Posterior vena cava (tissue), 2 donors: ENCODE measurements at regions not wholly inside any gene's neighbourhood (a gene's known extent, or its start where the extent isn't known, plus 50 kb on each side); places are given as distances from the start of the nearest gene placed in this dataset.

Experiments
- DNase-seq: peaks from one replicate; pipeline ENCODE4 v3.0.0-alpha.2; 2020; ENCODE audit warnings: low spot score
- intact Hi-C, 2 donors: fragments of 100-400 bp; cut with DNase I; formaldehyde crosslinking; loops; one replicate each; pipeline versions ENCODE4 v1.14.1 to v1.14.2; 2022 to 2023
- donor health status: DM: yes; HTN: yes; CAD: no.
- donor health status: DM: yes; HTN: yes; CAD: no.

GRCh38 chr13:29676535-29676934, 81.0 kb upstream of the SLC7A1 start:
- DNase-seq, result no peak
- intact Hi-C loops, result no loop called here

GRCh38 chr13:29674532-29674931, 79.0 kb upstream of the SLC7A1 start:
- intact Hi-C loops, result no loop called here
- DNase-seq, result no peak

GRCh38 chr13:29664591-29664990, 69.1 kb upstream of the SLC7A1 start:
- intact Hi-C loops, result no loop called here
- DNase-seq, result no peak

- intact Hi-C loops, result no loop called here
- no peak for DNase-seq
Observed at GRCh38 chr13:29654843-29655547, 59.5 kb upstream of the SLC7A1 start.

- intact Hi-C loops, result no loop called here
- DNase-seq, result no peak
Observed at GRCh38 chr13:29654384-29654783, 58.9 kb upstream of the SLC7A1 start.

- intact Hi-C loops, result no loop called here
- no peak for DNase-seq
Observed at GRCh38 chr13:29648760-29649159, 53.3 kb upstream of the SLC7A1 start.
